Testis (tissue), 2 donors: ENCODE measurements at regions not wholly inside any gene's neighbourhood (a gene's known extent, or its start where the extent isn't known, plus 50 kb on each side); places are given as distances from the start of the nearest gene placed in this dataset.

Source experiments
- CTCF ChIP-seq, 3 experiments: fragments of 450-650 bp in 2 of 3; fragments of 200-600 bp in 1 of 3; sonication (generic) in 1 of 3; IDR thresholded peaks; one replicate each; pipeline ENCODE4 v1.5.1; 2016 to 2019; ENCODE audit warnings: antibody characterized with exemption in 3 of 3, mild to moderate bottlenecking in 2 of 3, moderate library complexity in 1 of 3
- POLR2A ChIP-seq: fragments of 450-650 bp; IDR thresholded peaks from one replicate; pipeline ENCODE4 v1.6.1; 2017; ENCODE audit warnings: antibody characterized with exemption, mild to moderate bottlenecking, moderate library complexity

DNA sequence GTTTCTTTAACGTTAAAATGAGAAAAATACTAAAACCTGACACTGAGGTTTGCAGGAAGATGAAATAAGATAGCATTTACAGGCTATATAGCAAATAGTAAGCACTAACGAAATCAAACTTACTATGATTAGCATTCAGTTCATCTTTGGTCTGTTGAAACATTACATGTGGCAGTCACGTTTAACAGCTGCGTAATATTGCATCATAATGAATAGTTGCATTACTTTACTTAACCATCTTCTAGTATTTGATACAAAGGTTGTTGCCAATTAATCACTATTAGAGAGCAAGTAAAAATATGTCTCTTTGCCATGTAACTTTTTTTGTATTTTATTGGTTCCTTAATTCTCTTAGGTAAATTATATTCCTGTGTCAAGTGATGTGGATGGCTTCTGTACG, 131.8 kb upstream of the GHITM start:
- TF ChIP-seq CTCF (IDR thresholded peaks at IDR 0.05) = no peak
- TF ChIP-seq POLR2A = no peak
